Inflammatory macrophage (primary cell): ENCODE measurements at regions not wholly inside any gene's neighbourhood (a gene's known extent, or its start where the extent isn't known, plus 50 kb on each side); places are given as distances from the start of the nearest gene placed in this dataset.

ENCODE experiments used
- DNase-seq, 2 donors: peaks; one replicate each; pipeline ENCODE4 v3.0.0-alpha.2; 2020 to 2022

DNA sequence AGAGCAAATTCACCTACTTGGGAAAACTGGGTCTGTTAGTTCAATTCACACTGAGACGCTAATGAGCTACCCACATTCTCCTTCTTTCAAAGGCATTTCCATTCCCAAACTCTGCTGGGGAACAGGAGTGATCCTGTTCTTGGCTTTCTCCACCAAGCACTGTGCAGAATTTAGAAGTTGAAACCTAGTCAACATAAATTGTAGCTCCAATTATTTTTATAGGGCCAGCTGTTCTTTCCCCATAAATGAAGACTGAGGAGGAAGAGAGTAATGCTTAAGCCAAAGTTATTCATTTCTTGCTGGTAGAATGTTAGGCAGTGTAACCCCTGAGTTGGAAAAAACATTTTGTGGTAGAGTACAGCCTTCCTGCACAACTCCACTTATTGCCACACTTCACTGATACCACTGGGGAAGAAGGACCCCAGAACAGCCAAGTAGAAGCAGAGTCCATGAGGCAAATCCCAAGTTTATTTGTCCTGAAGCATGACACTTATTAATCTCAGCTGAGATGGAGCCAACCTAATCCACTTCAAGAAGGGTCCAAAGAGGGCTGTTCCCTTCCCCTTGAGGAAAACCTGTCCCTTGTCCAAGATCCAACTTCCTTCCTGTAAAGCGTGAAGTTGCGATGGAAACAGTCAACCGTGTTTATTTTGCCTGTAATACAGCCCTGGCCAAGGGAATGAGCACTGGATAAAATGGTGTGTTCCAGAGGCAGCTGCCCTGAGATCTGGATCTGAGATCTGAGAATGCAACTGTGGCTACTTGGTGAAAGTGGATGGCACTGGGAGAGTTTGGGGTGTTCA lies 151.8 kb downstream of the TBX5 start:
- DNase-seq = no peak

- no peak for DNase-seq
Measured at GRCh38 chr12:114248527-114248926, 157.4 kb downstream of the TBX5 start.

DNA sequence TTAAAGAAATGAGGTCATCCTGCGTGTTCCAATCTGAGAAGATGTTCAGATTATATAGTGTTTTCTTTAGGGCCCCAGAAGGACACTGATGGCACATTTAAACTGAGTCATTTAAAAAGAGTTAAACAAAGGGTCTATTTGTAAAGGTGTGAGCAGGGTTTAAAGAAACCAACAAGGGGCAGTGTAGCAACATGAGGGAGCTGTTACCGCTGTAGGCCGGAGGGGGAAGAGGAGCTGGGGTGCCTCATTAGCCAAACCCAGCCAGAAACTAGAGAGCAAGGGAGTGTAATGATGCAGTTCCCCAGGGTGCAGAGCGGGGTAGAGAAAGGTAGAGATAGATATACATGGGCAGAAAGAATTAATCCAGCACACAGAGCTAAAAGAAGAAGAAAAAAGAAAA lies 160.4 kb downstream of the TBX5 start:
- no peak for DNase-seq

DNA sequence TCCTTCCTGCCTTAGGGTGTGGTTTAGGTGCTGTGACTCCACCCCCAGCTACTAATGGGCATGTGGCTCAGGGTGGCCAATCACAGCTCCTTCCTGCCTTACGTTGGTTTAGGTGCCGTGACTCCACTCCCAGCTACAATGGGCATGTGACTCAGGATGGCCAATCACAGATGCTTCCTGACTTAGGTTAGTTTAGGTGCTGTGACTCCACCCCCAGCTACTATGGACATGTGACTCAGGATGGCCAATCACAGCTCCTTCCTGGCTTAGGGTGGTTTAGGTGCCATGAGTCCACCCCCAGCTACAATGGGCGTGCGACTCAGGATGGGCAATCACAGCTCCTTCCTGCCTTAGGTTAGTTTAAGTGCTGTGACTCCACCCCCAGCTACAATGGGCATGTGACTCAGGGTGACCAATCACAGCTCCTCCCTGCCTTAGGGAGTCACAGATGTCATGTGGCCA lies 163.9 kb downstream of the TBX5 start:
- DNase-seq = no peak

DNA sequence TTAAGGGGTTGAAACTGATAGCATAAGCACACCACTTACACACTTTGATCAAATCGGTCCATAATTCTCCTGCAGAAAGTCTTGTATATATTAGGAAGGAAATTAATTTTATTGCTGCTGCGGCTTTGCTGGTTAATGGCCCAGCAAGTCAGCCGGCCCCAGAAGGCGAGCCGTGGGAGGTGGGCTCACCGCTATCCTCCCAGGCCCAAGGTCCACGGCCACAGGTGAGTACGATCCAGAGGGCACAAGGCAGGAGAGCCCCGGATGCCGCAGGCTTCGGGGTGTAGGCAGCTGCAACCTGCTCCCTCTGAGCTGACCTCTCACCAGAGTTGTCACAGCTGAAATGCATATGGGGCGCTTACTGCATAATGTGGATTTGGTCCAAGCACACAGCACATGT lies 165.7 kb downstream of the TBX5 start:
- DNase-seq = no peak

GRCh38 chr12:114238808-114239207 lies 167.1 kb downstream of the TBX5 start:
- DNase-seq = no peak

GRCh38 chr12:114237230-114237629 lies 168.7 kb downstream of the TBX5 start:
- no peak for DNase-seq

DNA sequence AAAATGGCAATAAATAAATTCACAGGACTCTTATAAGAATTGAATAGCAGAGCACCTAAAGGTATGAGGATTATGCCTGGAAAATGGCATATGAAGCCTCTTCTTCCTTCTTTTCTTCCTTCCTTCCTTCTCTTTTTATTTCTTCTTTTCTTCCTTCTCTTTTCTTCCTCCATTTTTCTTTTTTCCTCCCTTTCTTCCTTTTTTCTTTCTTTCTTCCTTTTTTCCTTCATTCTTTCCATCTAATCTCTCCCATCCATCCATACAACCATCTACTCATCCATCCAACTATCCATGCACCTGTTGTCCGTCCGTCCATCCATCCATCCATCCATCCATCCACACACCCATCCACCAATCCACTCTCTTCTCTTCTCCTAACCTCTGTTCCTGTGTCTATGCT lies 173.8 kb downstream of the TBX5 start:
- no peak for DNase-seq

DNA sequence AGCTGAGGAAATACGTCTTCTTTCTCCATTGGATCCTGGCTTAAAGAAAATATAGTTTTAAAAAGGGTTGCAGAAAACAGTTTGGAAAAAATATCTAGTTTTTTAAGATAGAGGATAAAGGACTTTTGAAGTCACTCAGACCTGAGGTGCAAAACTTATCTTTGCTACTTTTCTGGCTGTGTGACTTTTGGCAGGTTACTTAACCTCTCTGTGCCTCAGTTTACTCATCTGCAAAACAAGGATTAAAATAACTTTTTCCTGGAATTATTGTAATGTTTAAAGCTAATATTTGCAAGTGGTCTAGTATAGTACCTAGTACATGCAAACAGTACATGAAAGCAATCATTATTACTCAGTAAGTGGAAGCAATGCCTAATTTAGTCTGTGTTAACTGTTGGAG lies 176.8 kb downstream of the TBX5 start:
- DNase-seq = no peak

DNA sequence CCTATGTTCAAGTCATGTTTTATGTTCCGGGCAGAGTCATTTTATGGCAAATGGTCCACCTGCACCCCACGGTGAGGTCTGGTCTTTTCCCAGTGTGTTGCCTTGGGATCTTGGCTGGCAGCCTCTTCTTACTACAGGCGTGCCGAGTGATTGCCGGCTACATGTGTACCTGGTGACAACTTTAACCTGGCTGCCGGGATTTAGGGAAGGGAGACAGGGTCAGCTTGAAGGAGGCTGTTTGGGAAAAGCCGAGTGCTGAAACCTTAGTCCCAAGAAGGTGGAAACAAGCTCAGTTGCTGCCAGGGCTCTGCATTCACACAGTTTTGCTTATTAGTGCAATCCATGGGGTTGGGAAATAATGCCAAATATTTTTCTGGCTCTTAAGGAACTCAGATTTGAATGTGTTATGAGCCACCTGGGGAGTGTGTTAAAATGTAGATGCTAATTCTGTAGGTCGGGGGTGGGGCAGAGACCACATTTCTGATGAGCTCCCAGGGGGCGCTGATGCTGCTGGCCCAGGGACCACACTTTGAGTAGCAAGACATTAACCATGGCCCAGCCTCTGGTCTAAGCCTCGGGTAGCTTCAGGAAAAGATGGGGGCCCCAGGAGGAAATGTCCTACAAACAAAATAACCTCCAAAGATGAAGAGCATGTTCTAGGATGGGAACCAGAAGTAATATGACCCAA lies 179.6 kb downstream of the TBX5 start:
- DNase-seq = no peak

- DNase-seq = no peak
Measured at GRCh38 chr12:114221957-114222630, 183.8 kb downstream of the TBX5 start.

DNA sequence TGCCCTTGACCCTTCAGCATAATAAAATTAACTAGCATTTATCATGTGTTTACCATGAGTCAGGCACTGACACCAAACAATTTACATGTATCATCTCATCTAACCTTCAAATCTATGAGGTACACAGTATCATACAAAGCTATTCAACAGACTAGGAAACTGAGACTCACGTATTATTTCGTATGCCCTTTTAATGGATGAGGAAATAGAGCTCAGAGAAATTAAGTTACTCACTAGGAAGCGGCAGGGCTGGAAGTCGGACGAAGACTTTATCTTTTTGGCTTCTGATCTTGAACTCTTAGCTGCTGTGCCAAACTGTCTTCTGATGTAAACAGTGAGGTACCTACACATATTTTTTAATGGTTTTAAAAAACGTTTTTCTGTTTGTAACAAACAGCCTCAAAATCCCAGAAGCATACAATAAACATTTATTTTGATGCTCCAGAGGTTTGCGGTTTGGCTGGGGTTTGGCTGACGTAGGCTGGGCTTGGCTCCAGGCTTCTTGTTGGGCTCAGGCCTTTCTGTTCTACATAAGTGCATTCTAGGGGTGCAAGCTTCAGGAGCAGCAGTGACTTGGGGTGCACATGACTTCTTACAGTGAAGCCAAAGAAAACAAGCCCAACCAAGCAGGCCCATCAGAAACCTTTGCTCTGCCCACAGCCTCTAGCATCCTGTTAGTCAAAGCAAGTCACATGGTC lies 184.7 kb downstream of the TBX5 start:
- no peak for DNase-seq

- no peak for DNase-seq
Measured at GRCh38 chr12:114220311-114220710, 185.6 kb downstream of the TBX5 start.

- DNase-seq = no peak
Measured at GRCh38 chr12:114218136-114218535, 187.8 kb downstream of the TBX5 start.

DNA sequence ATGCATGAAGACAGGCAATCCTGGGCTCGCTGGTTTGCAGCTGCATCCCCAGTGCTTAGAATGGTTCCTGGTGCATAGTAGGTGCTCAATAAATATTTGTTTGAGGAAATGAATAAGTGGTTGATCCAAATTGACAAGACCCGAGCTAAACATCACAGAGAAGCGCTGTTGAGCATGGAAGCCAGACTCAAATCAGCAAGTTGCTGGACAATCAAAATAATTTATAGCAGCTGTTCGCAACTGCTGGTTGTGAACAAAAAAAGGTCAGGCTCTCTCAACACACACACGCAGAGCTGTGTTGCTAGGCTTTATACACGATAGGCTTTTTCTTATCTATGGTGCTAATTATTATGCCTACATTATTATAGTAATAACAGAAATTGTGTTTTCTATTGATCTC lies 190.2 kb downstream of the TBX5 start:
- DNase-seq = no peak

DNA sequence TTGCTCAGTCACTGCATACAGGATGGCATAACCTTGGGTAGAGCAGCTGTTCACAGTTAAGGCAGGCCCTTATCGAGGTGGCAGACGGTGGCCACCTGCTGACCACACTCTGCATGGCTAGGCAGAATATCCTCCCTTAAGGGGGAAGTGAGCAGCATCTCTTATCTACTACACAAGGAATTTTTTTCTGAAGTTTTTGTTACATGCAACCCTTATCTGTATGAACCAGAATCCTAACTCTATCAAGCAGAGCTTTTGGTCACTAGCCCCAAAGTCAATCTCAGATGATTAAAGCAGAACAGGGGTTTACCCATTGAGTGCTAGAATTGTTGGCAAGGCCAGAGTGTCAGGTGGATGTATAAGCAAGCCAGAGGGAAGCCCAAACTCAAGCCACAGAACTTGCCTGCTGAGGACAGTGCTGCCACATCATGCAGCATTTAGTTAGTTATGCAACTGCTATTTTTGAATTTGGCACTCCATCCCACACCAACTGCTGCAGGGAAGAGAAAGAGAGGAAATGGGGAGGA lies 192.8 kb downstream of the TBX5 start:
- DNase-seq = no peak

DNA sequence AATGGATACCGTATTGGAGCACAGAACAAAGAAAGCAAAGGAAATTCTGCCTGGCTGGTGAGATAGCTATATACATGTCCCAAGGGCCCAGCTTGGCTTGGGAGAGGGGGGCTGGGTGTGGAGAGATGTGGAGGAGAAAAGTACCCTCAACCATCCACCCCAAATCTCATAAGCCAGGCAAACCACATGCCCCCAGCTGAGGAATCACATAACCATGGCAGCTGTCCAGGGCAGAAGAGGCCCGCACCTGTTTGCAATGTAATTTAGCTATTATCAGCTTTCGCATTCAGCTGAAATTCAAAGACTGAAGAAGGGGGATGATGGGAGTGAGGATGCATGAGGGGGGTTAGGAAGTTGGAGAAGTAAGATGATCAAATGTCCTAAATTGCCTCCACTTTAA lies 196.1 kb downstream of the TBX5 start:
- no peak for DNase-seq

DNA sequence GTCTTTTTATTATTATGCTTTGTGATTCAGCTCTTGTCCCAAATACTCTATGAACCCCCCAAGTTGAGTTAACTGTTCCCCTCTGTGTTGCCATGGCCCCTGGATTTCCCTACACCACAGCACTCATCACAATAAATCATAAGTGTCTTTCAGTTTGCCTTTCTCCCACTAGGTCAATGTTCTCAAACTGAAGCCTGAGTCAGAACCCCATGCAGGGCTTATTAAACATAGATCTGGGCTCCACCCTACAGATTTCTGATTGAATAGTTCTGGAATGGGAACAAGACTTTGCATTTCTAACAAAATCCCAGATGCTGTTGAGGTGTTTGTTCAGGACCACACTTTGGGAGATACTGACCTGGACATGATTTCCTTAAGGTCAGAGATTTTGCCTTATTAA lies 199.4 kb downstream of the TBX5 start:
- DNase-seq = no peak

DNA sequence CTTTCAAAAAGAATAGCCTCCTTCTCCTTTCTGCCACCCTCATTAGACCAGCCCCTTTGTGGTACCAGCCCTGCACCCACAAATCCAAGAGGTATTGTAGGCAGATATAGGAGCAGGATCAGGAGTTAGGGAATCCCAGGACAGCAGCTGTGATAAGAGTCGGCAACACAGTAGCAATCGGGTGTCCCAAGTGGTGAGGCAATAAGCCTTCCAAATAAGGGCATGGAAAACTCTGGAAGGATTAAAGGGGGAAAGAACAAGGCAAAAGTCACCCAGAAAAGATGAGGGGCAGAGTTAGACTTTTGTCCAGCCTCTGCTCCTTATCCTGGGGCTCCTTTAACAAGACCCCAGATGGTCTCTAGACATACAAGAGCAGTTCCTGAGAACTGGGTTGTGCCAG lies 204.2 kb downstream of the TBX5 start:
- no peak for DNase-seq

- no peak for DNase-seq
Measured at GRCh38 chr12:114194956-114195355, 211.0 kb downstream of the TBX5 start.

DNA sequence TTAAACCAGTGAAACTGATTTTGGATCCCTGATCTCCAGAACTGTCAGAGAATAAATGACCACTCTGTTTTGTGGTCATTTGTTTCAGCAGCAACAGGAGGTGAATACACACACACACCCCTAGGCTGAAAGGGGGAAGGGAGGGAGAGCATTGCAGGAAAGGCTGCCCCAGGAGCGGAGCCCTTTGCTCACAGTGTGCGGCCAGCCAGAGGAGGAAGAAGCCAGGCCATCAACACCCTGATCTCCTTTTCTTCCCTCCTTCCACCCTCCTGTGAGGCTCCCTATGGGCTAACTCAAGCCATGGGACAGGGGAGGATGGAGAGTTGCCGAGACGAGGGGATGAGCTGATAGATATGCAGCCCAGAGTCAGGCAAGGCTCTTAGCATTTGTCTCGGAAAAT lies 211.9 kb downstream of the TBX5 start:
- DNase-seq = no peak

- no peak for DNase-seq
Measured at GRCh38 chr12:114193474-114193873, 212.5 kb downstream of the TBX5 start.

- DNase-seq = no peak
Measured at GRCh38 chr12:114192549-114192948, 213.4 kb downstream of the TBX5 start.
